Nephron (organoid): ENCODE measurements at regions not wholly inside any gene's neighbourhood (a gene's known extent, or its start where the extent isn't known, plus 50 kb on each side); places are given as distances from the start of the nearest gene placed in this dataset.

ENCODE experiments used
- H3K27ac Mint-ChIP-seq, 3 experiments: 2 replicates each; pipeline ENCODE4 v1.8.0; 2020; ENCODE audit warnings: mixed read lengths in 3 of 3, mild to moderate bottlenecking in 2 of 3, moderate library complexity in 1 of 3
- H3K27me3 Mint-ChIP-seq: 2 replicates; pipeline ENCODE4 v1.8.0; 2021; ENCODE audit warnings: low read depth, mild to moderate bottlenecking, moderate library complexity, mixed read lengths
- H3K36me3 Mint-ChIP-seq: 2 replicates; pipeline ENCODE4 v1.8.0; 2020; ENCODE audit warnings: low read depth, mixed read lengths
- H3K4me1 Mint-ChIP-seq: 2 replicates; pipeline ENCODE4 v1.8.0; 2020; ENCODE audit warnings: mixed read lengths
- H3K4me3 Mint-ChIP-seq, 3 experiments: 2 replicates each; pipeline ENCODE4 v1.8.0; 2020; ENCODE audit warnings: mild to moderate bottlenecking in 3 of 3, mixed read lengths in 3 of 3, moderate library complexity in 2 of 3
- H3K9me3 Mint-ChIP-seq: 2 replicates; pipeline ENCODE4 v1.8.0; 2020; ENCODE audit warnings: mixed read lengths
- TF ChIP-seq, protein P1 (sequence below), 3 experiments: fragments of 200-600 bp; sonication (generic); IDR thresholded peaks; one replicate each; pipeline ENCODE4 v1.5.0; 2021; ENCODE audit warnings: antibody characterized with exemption in 3 of 3; ENCODE audit not compliant: unreplicated experiment in 3 of 3

DNA sequence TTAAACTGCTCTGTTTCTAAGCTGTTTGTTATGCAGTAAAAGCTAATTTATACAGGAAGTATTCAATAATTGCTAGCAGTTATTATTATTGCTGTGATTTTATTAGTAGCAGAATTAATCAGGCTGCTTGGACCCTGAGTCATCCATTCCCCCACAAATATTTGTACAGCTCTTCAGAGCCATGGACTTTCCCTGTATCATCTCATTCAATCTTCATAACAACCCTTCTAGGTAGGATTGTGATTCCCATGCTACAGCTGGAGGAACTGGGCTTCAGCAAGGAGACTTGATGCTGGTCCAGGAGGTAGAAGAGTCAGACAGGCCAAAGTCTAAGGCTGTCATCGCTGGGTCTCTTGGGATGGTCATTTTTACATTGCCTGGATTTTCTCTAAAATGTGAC lies 208.3 kb downstream of the C16orf95 start:
- TF ChIP-seq, protein P1, sequence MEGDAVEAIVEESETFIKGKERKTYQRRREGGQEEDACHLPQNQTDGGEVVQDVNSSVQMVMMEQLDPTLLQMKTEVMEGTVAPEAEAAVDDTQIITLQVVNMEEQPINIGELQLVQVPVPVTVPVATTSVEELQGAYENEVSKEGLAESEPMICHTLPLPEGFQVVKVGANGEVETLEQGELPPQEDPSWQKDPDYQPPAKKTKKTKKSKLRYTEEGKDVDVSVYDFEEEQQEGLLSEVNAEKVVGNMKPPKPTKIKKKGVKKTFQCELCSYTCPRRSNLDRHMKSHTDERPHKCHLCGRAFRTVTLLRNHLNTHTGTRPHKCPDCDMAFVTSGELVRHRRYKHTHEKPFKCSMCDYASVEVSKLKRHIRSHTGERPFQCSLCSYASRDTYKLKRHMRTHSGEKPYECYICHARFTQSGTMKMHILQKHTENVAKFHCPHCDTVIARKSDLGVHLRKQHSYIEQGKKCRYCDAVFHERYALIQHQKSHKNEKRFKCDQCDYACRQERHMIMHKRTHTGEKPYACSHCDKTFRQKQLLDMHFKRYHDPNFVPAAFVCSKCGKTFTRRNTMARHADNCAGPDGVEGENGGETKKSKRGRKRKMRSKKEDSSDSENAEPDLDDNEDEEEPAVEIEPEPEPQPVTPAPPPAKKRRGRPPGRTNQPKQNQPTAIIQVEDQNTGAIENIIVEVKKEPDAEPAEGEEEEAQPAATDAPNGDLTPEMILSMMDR (IDR thresholded peaks at IDR 0.05; ENCODE audit: unreplicated experiment in 3 of 3): no peak
- Mint-ChIP-seq H3K36me3 (no peaks in the 10 kb centered on the region), H3K9me3 (peaks cover 5% of the 10 kb centered on the region), H3K27me3 (peaks cover 69% of the 10 kb centered on the region), H3K4me3 (no peak overlapping the region), H3K4me1 (peaks cover 9% of the 10 kb centered on the region), H3K27ac (no peak overlapping the region)

- Mint-ChIP-seq H3K4me1 (no peaks in the 10 kb centered on the region), H3K27me3 (peaks cover 65% of the 10 kb centered on the region), H3K36me3 (no peaks in the 10 kb centered on the region), H3K9me3 (no peaks in the 10 kb centered on the region), H3K27ac (no peak overlapping the region), H3K4me3 (no peak overlapping the region)
- TF ChIP-seq, protein P1 (IDR thresholded peaks at IDR 0.05; ENCODE audit: unreplicated experiment in 3 of 3): no peak
These were observed 202.4 kb downstream of the C16orf95 start for GRCh38 chr16:87114832-87115231.

DNA sequence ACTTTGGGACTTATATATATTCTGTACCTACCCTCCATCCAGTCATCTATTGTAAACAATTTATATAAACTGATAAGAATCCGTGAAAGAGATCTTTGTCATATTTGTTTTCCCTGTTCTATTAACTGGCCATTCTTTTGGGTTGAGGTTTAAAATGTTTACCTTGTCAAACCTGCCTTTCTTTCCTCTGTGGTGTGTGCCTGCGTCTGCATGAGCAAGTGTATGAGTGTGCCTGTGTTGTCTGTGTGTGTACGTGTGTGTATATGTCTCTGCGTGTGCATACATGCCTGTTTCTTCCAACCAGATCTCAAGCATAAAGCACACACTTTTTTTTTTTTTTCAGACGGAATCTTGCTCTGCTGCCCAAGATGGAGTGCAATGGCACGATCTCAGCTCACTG lies 201.5 kb downstream of the C16orf95 start:
- Mint-ChIP-seq H3K27me3 (peaks cover 69% of the 10 kb centered on the region), H3K9me3 (no peaks in the 10 kb centered on the region), H3K27ac (no peak overlapping the region), H3K4me3 (no peak overlapping the region), H3K36me3 (no peaks in the 10 kb centered on the region), H3K4me1 (peaks cover 2% of the 10 kb centered on the region)
- TF ChIP-seq, protein P1 (IDR thresholded peaks at IDR 0.05; ENCODE audit: unreplicated experiment in 3 of 3): no peak

DNA sequence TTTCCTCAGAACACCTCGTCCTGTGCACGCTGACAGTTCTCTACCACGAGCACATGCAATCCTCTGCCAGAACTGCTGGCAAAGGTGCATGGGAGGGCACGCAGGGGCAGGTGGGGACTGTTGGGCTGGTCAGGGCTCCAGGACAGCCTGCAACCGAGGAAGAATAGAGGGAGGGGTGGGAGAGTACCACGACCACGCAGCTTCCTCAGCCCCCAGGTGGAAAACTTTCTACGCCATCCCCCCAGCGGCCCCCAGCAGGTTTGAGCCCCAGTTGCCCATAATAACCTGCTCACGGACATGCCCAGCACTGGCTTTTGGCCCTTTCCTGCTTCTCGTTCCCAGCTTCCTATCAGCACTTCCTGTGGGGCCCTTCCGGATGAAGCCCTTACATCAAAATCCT lies 199.3 kb downstream of the C16orf95 start:
- Mint-ChIP-seq H3K27me3 (peaks cover 69% of the 10 kb centered on the region), H3K27ac (no peak overlapping the region), H3K9me3 (no peaks in the 10 kb centered on the region), H3K36me3 (no peaks in the 10 kb centered on the region), H3K4me1 (peaks cover 13% of the 10 kb centered on the region), H3K4me3 (no peak overlapping the region)
- TF ChIP-seq, protein P1 (IDR thresholded peaks at IDR 0.05; ENCODE audit: unreplicated experiment in 3 of 3): no peak

- H3K27me3 Mint-ChIP-seq: peaks cover 60% of the 10 kb centered on the region
- H3K9me3 Mint-ChIP-seq: peaks cover 5% of the 10 kb centered on the region
- TF ChIP-seq, protein P1 (IDR thresholded peaks at IDR 0.05; ENCODE audit: unreplicated experiment in 3 of 3): no peak
- peaks cover 13% of the 10 kb centered on the region for H3K4me1 Mint-ChIP-seq
- no peaks in the 10 kb centered on the region for H3K36me3 Mint-ChIP-seq
- H3K27ac Mint-ChIP-seq: no peak overlapping the region
- H3K4me3 Mint-ChIP-seq: no peak overlapping the region
These were observed 198.0 kb downstream of the C16orf95 start for GRCh38 chr16:87119168-87119567.

GRCh38 chr16:87119748-87120147 lies 197.4 kb downstream of the C16orf95 start:
- Mint-ChIP-seq H3K9me3 (peaks cover 5% of the 10 kb centered on the region), H3K4me3 (no peak overlapping the region), H3K27me3 (peaks cover 56% of the 10 kb centered on the region), H3K36me3 (no peaks in the 10 kb centered on the region), H3K4me1 (peaks cover 13% of the 10 kb centered on the region), H3K27ac (no peak overlapping the region)
- TF ChIP-seq, protein P1 (IDR thresholded peaks at IDR 0.05; ENCODE audit: unreplicated experiment in 3 of 3): no peak
